Upper lobe of left lung (tissue), 6 donors: ENCODE measurements at regions not wholly inside any gene's neighbourhood (a gene's known extent, or its start where the extent isn't known, plus 50 kb on each side); places are given as distances from the start of the nearest gene placed in this dataset.
A peak's percentile ranks its signal among the peaks of the same experiment; 100 is the strongest.

Experiments
- ATAC-seq, 2 donors: fragments of 200-7000 bp; cut with Tn5 transposase; one replicate each; pipeline ENCODE4 v1.9.1; 2022; ENCODE audit warnings: mild to moderate bottlenecking in 2 of 2, moderate library complexity in 2 of 2; ENCODE audit not compliant: low FRiP score in 2 of 2
- DNase-seq, 2 donors: peaks; one replicate each; pipeline ENCODE4 v3.0.0-alpha.2; 2019 to 2020
- H3K27ac ChIP-seq, 4 donors: fragments of 200-600 bp; sonication (generic); one replicate each; pipeline ENCODE4 v1.5.1; 2016 to 2019
- H3K27me3 ChIP-seq, 4 donors: fragments of 200-600 bp; sonication (generic); one replicate each; pipeline ENCODE4 v1.5.1; 2017 to 2019
- H3K36me3 ChIP-seq, 4 donors: fragments of 200-600 bp; sonication (generic); one replicate each; pipeline ENCODE4 v1.5.1; 2016 to 2019
- H3K4me1 ChIP-seq, 4 donors: fragments of 200-600 bp; sonication (generic); one replicate each; pipeline ENCODE4 v1.5.1; 2018 to 2019
- H3K4me3 ChIP-seq, 4 donors: fragments of 200-600 bp; sonication (generic); one replicate each; pipeline ENCODE4 v1.5.1; 2017 to 2019; ENCODE audit warnings: mild to moderate bottlenecking in 2 of 4, moderate library complexity in 1 of 4
- H3K9me3 ChIP-seq, 4 donors: fragments of 200-600 bp; sonication (generic); one replicate each; pipeline ENCODE4 v1.5.1; 2018 to 2019
- EP300 ChIP-seq, 4 donors: sonication (generic); formaldehyde crosslinking; IDR thresholded peaks; one replicate each; pipeline ENCODE4 v1.5.1; 2017; ENCODE audit warnings: antibody characterized with exemption in 4 of 4, control low read depth in 2 of 4
- POLR2A ChIP-seq, 4 donors: fragments of 450-650 bp; IDR thresholded peaks; one replicate each; pipeline ENCODE4 v1.5.1; 2016 to 2017; ENCODE audit warnings: antibody characterized with exemption in 4 of 4, mild to moderate bottlenecking in 2 of 4
- POLR2AphosphoS5 ChIP-seq, 2 donors: sonication (generic); formaldehyde crosslinking; IDR thresholded peaks; one replicate each; pipeline ENCODE4 v1.5.1; 2017; ENCODE audit warnings: antibody characterized with exemption in 2 of 2
- WGBS, 2 donors: methylation state at CpG; one replicate each; pipeline ENCODE4 v1.1.5; 2017 to 2018; 5-methylcytosine and 5-hydroxymethylcytosine counted together
- TF ChIP-seq, protein P1 (sequence below), 6 experiments: fragments of 450-650 bp in 4 of 6; fragments of 200-600 bp in 2 of 6; sonication (generic) in 2 of 6; IDR thresholded peaks; one replicate each; pipeline ENCODE4 v1.5.1; 2016 to 2019; ENCODE audit warnings: antibody characterized with exemption in 6 of 6
- donor health status: DM: no; HTN: no; CAD: no; lungs with moderate emphysema.
- donor health status: DM: no; HTN: yes; CAD: no; lungs with severe emphysema.

DNA sequence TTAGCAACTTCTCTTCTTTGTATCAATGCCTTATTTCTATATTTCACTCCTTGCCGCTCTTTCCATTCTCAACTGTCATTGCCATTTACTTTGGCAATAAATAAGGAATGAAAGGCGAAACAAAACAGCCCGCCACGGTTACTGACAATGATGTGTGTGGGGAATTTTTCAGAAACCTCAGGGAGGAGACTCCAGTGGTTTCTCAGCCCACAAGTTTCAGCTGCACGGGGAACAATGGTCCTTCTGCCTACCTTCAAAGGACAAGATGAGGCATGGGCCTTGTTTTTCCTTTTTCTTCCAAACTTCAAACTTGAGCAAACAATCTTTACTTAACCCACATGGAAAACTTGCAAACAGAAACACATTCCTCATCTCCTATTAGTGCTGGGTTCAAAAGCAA lies 409.4 kb downstream of the METTL15 start:
- Histone ChIP-seq H3K27me3 (no peaks in the 10 kb centered on the region), H3K27ac (no peak overlapping the region), H3K9me3 (peaks cover 0 to 3% (median 1%) of the 10 kb centered on the region in 4 donors), H3K4me3 (no peak overlapping the region), H3K36me3 (no peaks in the 10 kb centered on the region), H3K4me1 (no peaks in the 10 kb centered on the region)
- no peak for DNase-seq
- no peak for ATAC-seq
- TF ChIP-seq EP300 (IDR thresholded peaks at IDR 0.05) (no peak), POLR2AphosphoS5 (IDR thresholded peaks at IDR 0.05) (no peak), POLR2A (IDR thresholded peaks at IDR 0.05) (no peak)
- TF ChIP-seq, protein P1, sequence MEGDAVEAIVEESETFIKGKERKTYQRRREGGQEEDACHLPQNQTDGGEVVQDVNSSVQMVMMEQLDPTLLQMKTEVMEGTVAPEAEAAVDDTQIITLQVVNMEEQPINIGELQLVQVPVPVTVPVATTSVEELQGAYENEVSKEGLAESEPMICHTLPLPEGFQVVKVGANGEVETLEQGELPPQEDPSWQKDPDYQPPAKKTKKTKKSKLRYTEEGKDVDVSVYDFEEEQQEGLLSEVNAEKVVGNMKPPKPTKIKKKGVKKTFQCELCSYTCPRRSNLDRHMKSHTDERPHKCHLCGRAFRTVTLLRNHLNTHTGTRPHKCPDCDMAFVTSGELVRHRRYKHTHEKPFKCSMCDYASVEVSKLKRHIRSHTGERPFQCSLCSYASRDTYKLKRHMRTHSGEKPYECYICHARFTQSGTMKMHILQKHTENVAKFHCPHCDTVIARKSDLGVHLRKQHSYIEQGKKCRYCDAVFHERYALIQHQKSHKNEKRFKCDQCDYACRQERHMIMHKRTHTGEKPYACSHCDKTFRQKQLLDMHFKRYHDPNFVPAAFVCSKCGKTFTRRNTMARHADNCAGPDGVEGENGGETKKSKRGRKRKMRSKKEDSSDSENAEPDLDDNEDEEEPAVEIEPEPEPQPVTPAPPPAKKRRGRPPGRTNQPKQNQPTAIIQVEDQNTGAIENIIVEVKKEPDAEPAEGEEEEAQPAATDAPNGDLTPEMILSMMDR (IDR thresholded peaks at IDR 0.05): no peak
- 79 to 84% methylated on average over 5 of the region's 5 CpGs for WGBS, 2 donors

DNA sequence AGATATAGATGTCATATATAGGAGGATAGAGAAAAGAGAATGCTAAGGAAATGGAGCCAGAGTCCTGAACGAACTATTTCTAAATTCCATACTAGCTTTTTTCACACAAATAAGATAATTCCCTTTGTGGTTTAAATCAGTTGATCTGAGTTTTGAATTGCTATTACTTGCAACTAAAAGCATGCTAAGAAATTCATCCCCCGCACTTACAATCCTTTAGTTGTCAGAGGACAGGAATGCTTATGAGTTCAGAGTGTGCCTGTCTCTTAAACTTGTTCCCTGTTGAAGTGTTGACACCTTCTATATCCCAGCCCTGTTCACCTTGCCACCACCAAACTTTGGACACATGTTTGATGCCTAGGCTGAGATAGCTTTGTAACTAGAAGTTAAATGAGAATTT lies 406.2 kb downstream of the METTL15 start:
- H3K4me1 ChIP-seq: no peaks in the 10 kb centered on the region
- no peak for ATAC-seq
- H3K36me3 ChIP-seq: no peaks in the 10 kb centered on the region
- TF ChIP-seq POLR2A (IDR thresholded peaks at IDR 0.05) (no peak), POLR2AphosphoS5 (IDR thresholded peaks at IDR 0.05) (no peak), EP300 (IDR thresholded peaks at IDR 0.05) (no peak)
- TF ChIP-seq, protein P1 (IDR thresholded peaks at IDR 0.05): no peak
- H3K27ac ChIP-seq: no peak overlapping the region
- 87 to 91% methylated on average over 2 of the region's 2 CpGs for WGBS, 2 donors
- no peak for DNase-seq
- H3K27me3 ChIP-seq: no peaks in the 10 kb centered on the region
- no peak overlapping the region for H3K4me3 ChIP-seq
- peaks cover 0 to 6% (median 1%) of the 10 kb centered on the region in 4 donors for H3K9me3 ChIP-seq

DNA sequence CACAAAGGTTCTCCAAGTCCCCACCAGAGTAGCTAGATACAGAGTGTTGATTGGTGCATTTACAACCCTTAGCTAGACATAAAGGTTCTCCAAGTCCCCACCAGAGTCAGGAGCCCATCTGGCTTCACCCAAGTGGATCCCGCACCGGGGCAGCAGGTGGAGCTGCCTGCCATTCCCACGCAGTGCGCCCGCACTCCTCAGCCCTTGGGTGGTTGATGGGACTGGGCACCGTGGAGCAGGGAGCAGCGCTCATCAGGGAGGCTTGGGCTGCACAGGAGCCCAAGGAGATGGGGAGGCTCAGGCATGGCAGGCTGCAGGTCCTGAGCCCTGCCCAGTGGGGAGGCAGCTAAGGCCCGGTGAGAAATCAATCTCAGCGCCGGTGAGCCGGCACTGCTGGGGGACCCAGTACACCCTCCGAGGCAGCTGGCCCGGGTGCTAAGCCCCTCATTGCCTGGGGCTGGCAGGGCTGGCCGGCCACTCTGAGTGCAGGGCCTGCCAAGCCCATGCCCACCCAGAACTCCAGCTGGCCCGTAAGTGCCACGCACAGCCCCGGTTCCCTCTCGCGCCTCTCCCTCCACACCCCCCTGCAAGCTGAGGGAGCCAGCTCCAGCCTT lies 404.1 kb downstream of the METTL15 start:
- no peak for TF ChIP-seq POLR2A (IDR thresholded peaks at IDR 0.05)
- TF ChIP-seq POLR2AphosphoS5 (IDR thresholded peaks at IDR 0.05): no peak
- TF ChIP-seq EP300 (IDR thresholded peaks at IDR 0.05): no peak
- TF ChIP-seq, protein P1 (IDR thresholded peaks at IDR 0.05): no peak
- WGBS, 2 donors: 99 to 100% methylated on average over 5 to 14 of the region's 19 CpGs
- Histone ChIP-seq H3K27me3 (no peaks in the 10 kb centered on the region), H3K27ac (no peak overlapping the region), H3K4me3 (no peak overlapping the region), H3K9me3 (peaks cover 0 to 6% (median 1%) of the 10 kb centered on the region in 4 donors), H3K36me3 (no peaks in the 10 kb centered on the region), H3K4me1 (no peaks in the 10 kb centered on the region)
- ATAC-seq: no peak
- DNase-seq: peak in 1 of 2 donors; percentile 63

DNA sequence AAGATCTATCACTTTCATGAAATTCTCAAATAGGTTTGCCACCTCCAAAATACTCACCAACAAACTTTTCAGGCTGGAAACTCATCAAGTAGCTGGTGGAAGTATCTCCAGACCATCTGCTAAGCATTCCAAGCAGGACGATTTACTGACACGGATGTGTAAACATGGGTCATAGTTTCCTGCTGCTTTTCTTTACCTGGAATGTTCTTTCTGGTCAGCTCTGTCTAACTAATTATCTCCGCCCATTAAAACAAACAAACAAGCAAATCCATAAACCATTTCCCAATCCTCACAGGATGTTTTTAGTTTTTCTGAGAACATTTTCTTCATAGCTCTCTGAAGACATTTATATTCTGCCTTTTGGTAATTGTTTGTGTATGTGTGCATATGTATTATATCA lies 397.0 kb downstream of the METTL15 start:
- TF ChIP-seq, protein P1 (IDR thresholded peaks at IDR 0.05): no peak
- TF ChIP-seq POLR2A (IDR thresholded peaks at IDR 0.05) (no peak), EP300 (IDR thresholded peaks at IDR 0.05) (no peak), POLR2AphosphoS5 (IDR thresholded peaks at IDR 0.05) (no peak)
- DNase-seq (no peak), ATAC-seq (no peak)
- Histone ChIP-seq H3K27me3 (no peaks in the 10 kb centered on the region), H3K36me3 (no peaks in the 10 kb centered on the region), H3K27ac (no peak overlapping the region), H3K4me3 (no peak overlapping the region), H3K4me1 (no peaks in the 10 kb centered on the region), H3K9me3 (no peaks in the 10 kb centered on the region)
- WGBS, 2 donors: 60 to 67% methylated on average over 3 of the region's 3 CpGs

DNA sequence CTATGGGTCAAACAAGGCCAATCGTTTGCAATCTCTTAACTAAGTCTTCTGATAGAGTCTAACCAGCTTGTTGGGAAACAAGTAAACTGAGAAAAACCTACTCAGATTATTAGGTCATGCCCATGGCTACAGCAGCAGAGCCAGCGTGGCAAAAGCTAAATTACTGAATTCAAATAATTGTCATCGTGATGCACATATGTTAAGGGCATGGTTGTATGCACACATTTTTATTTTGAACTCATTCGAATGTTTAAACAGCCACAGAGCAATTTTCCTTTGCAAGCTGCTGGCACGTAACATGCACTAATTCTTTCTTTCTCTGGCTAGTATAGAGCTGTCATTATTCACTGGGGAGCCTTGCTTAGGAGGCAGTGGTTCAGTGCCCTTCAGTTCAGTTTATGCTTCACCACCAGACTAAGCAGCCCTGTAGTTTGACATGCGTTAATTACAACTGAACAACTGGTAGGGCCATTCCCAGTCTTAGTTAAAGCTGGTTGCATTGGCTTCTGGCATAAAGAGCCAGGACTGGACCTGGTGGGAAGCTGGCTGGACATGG lies 396.4 kb downstream of the METTL15 start:
- no peaks in the 10 kb centered on the region for H3K9me3 ChIP-seq
- DNase-seq (no peak), ATAC-seq (no peak)
- no peaks in the 10 kb centered on the region for H3K4me1 ChIP-seq
- H3K27me3 ChIP-seq: no peaks in the 10 kb centered on the region
- H3K4me3 ChIP-seq: no peak overlapping the region
- no peak for TF ChIP-seq POLR2AphosphoS5 (IDR thresholded peaks at IDR 0.05)
- no peak for TF ChIP-seq POLR2A (IDR thresholded peaks at IDR 0.05)
- TF ChIP-seq, protein P1 (IDR thresholded peaks at IDR 0.05): no peak
- no peak for TF ChIP-seq EP300 (IDR thresholded peaks at IDR 0.05)
- no peak overlapping the region for H3K27ac ChIP-seq
- WGBS, 2 donors: 87 to 90% methylated on average over 6 of the region's 6 CpGs
- no peaks in the 10 kb centered on the region for H3K36me3 ChIP-seq
